AG04450 (cell line): ENCODE measurements at regions not wholly inside any gene's neighbourhood (a gene's known extent, or its start where the extent isn't known, plus 50 kb on each side); places are given as distances from the start of the nearest gene placed in this dataset.

ENCODE experiments used
- CTCF ChIA-PET: fragments of 300-600, 350-600 bp; formaldehyde crosslinking; extraction: SDS; loops from one replicate; lab custom pipeline; 2022; ENCODE audit warnings: antibody characterized with exemption, inconsistent platforms; lab: Charles Lee
- POLR2A ChIA-PET: fragments of 350-600 bp; formaldehyde crosslinking; extraction: SDS; loops from one replicate; lab custom pipeline; 2021; ENCODE audit warnings: antibody characterized with exemption, inconsistent platforms; lab: Yijun Ruan, JAX
- DNase-seq: peaks from one replicate; pipeline ENCODE4 v3.0.0-alpha.2; 2011; ENCODE audit warnings: low read depth, low spot score
- H3K27ac ChIP-seq: one replicate; pipeline ENCODE4 v1.5.1; 2012; ENCODE audit warnings: low read depth, low read length, control low read depth
- H3K27me3 ChIP-seq: one replicate; pipeline ENCODE4 v1.6.0; 2012; ENCODE audit warnings: low read length; ENCODE audit not compliant: control insufficient read depth, insufficient read depth
- H3K4me3 ChIP-seq: 2 replicates; pipeline ENCODE4 v1.5.1; 2011; ENCODE audit warnings: mild to moderate bottlenecking, low read depth, low read length, control low read depth
- H3K9me3 ChIP-seq: 2 replicates; pipeline ENCODE4 v1.5.1; 2012; ENCODE audit warnings: low read length; ENCODE audit not compliant: control insufficient read depth, insufficient read depth
- CTCF ChIP-seq: IDR thresholded peaks from 2 replicates; pipeline ENCODE4 v1.5.1; 2011; ENCODE audit warnings: low read depth, low read length, control low read depth, inconsistent platforms

- CTCF ChIA-PET, result no interaction called here
- POLR2A ChIA-PET, result no interaction called here
- Histone ChIP-seq H3K4me3 (no peak overlapping the region), H3K27me3 (no peaks in the 10 kb centered on the region), H3K27ac (no peak overlapping the region), H3K9me3 (no peaks in the 10 kb centered on the region)
- no peak for DNase-seq
- no peak for TF ChIP-seq CTCF
Measured at GRCh38 chr5:118173340-118173739, 815.0 kb downstream of the DTWD2 start.

GRCh38 chr5:118165619-118166018 is 822.7 kb downstream of the DTWD2 start:
- Histone ChIP-seq H3K27me3 (no peaks in the 10 kb centered on the region), H3K9me3 (peaks cover 2% of the 10 kb centered on the region; the same call in 1 of the 2 replicates), H3K27ac (no peak overlapping the region), H3K4me3 (no peak overlapping the region)
- TF ChIP-seq CTCF, result no peak
- ChIA-PET POLR2A (no interaction called here), CTCF (no interaction called here)
- DNase-seq, result no peak

GRCh38 chr5:118156181-118156580 is 832.2 kb downstream of the DTWD2 start:
- POLR2A ChIA-PET, result no interaction called here
- Histone ChIP-seq H3K4me3 (no peak overlapping the region), H3K27me3 (no peaks in the 10 kb centered on the region), H3K27ac (no peak overlapping the region), H3K9me3 (peaks cover 2% of the 10 kb centered on the region; the same call in 1 of the 2 replicates)
- CTCF ChIA-PET, result no interaction called here
- no peak for DNase-seq
- no peak for TF ChIP-seq CTCF

- no peak for TF ChIP-seq CTCF
- Histone ChIP-seq H3K27ac (no peak overlapping the region), H3K4me3 (no peak overlapping the region), H3K9me3 (no peaks in the 10 kb centered on the region), H3K27me3 (no peaks in the 10 kb centered on the region)
- POLR2A ChIA-PET, result no interaction called here
- CTCF ChIA-PET, result no interaction called here
- DNase-seq, result no peak
Measured at GRCh38 chr5:118146824-118147223, 841.5 kb downstream of the DTWD2 start.

- no peak overlapping the region for H3K27ac ChIP-seq
- H3K9me3 ChIP-seq, result no peaks in the 10 kb centered on the region
- no peaks in the 10 kb centered on the region for H3K27me3 ChIP-seq
- no peak for DNase-seq
- no peak for TF ChIP-seq CTCF
- H3K4me3 ChIP-seq, result no peak overlapping the region
- CTCF ChIA-PET, result no interaction called here
- POLR2A ChIA-PET, result no interaction called here
Measured at GRCh38 chr5:118144540-118144939, 843.8 kb downstream of the DTWD2 start.
